ENCODE measurements at regions not wholly inside any gene's neighbourhood (a gene's known extent, or its start where the extent isn't known, plus 50 kb on each side); places are given as distances from the start of the nearest gene placed in this dataset.

- TF ChIP-seq CTCF (IDR thresholded peaks at IDR 0.05): no peak
- Histone ChIP-seq H3K9me3 (no peaks in the 10 kb centered on the region), H3K36me3 (no peaks in the 10 kb centered on the region), H3K27ac (no peak overlapping the region), H3K4me1 (no peaks in the 10 kb centered on the region), H3K27me3 (no peaks in the 10 kb centered on the region), H3K4me3 (no peak overlapping the region), H3K9ac (ENCODE audit: low read depth in 2 of 2, low read length in 2 of 2) (no peak overlapping the region)
- intact Hi-C loops (cut with DNase I): no loop called here
- DNase-seq: no peak
These were observed 144.0 kb downstream of the SEC23A start for GRCh38 chr14:38959021-38959420.

DNA sequence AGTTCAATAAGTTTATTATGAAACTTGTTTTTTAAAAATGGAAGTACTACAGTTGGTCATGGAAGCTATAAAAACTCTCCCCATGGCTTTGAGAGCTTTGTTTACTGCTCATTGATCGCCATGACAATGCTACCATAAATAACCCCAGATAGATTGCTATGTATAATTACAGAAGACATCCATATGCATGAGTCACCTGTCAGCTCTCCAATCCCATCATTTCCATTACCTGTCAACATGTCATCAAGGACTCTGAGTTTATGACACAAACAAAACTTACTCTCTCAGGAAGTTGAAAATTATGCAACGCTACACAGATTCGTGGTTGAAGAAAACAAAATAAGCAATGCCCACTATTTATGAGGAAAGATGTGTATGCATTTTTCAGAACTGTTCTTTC, 144.4 kb downstream of the SEC23A start:
- H3K4me1 ChIP-seq: no peaks in the 10 kb centered on the region
- no peaks in the 10 kb centered on the region for H3K27me3 ChIP-seq
- intact Hi-C loops (cut with DNase I): no loop called here
- H3K9me3 ChIP-seq: no peaks in the 10 kb centered on the region
- no peak overlapping the region for H3K27ac ChIP-seq
- no peak for DNase-seq
- TF ChIP-seq CTCF (IDR thresholded peaks at IDR 0.05): no peak
- no peak overlapping the region for H3K4me3 ChIP-seq
- no peak overlapping the region for H3K9ac ChIP-seq (ENCODE audit: low read depth in 2 of 2, low read length in 2 of 2)
- no peaks in the 10 kb centered on the region for H3K36me3 ChIP-seq

DNA sequence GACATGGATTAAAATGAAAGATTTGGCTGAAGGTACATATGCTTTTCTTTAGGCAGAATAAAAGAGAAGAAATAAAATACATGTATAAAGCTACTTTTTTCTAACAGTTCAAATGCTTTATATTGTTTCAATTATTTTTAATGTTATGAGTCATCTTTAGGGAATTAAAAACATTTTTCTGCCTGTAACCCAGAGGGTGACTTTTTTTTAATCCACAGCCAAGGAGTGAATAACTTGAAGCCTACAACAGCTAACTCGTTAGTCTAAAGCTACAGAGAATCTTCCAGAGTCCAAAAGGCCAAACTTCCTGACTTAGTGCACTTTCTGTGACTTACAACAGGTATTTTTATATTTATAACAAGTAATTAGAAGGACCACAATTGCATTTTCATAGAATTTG, 151.6 kb downstream of the SEC23A start:
- Histone ChIP-seq H3K36me3 (no peaks in the 10 kb centered on the region), H3K9ac (ENCODE audit: low read depth in 2 of 2, low read length in 2 of 2) (no peak overlapping the region), H3K27me3 (no peaks in the 10 kb centered on the region), H3K4me1 (no peaks in the 10 kb centered on the region), H3K27ac (no peak overlapping the region), H3K4me3 (no peak overlapping the region), H3K9me3 (no peaks in the 10 kb centered on the region)
- DNase-seq: no peak
- TF ChIP-seq CTCF (IDR thresholded peaks at IDR 0.05): no peak
- intact Hi-C loops (cut with DNase I): no loop called here

DNA sequence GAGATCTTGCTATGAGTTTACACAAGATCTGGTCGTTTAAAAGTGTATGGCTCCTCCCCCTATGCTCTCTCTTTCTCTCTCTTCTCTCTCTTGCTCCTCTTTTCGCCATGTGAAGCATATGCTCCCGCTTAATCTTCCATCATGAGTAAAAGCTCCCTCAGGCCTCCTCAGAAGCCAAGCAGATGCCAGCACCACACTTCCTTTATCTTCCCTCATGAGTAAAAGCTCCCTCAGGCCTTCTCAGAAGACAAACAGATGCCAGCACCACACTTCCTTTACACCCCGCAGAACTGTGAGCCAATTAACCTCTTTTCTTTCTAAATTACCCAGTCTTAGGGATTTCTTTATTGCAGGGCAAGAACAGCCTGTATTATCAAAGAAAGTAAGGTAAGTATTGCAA, 152.4 kb downstream of the SEC23A start:
- Histone ChIP-seq H3K27me3 (no peaks in the 10 kb centered on the region), H3K4me1 (no peaks in the 10 kb centered on the region), H3K9me3 (no peaks in the 10 kb centered on the region), H3K27ac (no peak overlapping the region), H3K9ac (ENCODE audit: low read depth in 2 of 2, low read length in 2 of 2) (no peak overlapping the region), H3K36me3 (no peaks in the 10 kb centered on the region), H3K4me3 (no peak overlapping the region)
- no peak for TF ChIP-seq CTCF (IDR thresholded peaks at IDR 0.05)
- DNase-seq: no peak
- intact Hi-C loops (cut with DNase I): no loop called here

GRCh38 chr14:38948576-38948975, 154.5 kb downstream of the SEC23A start:
- intact Hi-C loops (cut with DNase I): no loop called here
- no peak overlapping the region for H3K9ac ChIP-seq (ENCODE audit: low read depth in 2 of 2, low read length in 2 of 2)
- DNase-seq: no peak
- H3K9me3 ChIP-seq: no peaks in the 10 kb centered on the region
- H3K4me1 ChIP-seq: no peaks in the 10 kb centered on the region
- H3K27me3 ChIP-seq: no peaks in the 10 kb centered on the region
- TF ChIP-seq CTCF (IDR thresholded peaks at IDR 0.05): no peak
- no peaks in the 10 kb centered on the region for H3K36me3 ChIP-seq
- no peak overlapping the region for H3K27ac ChIP-seq
- H3K4me3 ChIP-seq: no peak overlapping the region

DNA sequence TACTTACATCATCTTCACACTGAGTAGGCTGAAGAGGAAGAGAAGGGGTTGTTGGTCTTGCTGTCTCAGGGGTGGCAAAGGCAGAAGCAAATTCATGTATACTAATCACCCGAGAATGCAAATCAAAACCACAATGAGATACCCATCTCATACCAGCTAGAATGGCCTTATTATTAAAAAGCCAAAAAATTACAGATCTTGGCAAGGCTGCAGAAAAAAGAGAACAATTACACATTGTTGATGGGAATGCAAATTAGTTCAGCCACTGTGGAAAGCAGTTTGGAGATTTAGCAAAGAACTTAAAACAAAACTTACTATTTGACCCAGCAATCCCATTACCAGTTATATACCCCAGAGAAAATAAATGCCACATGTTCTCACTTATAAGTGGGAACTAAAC, 154.9 kb downstream of the SEC23A start:
- no peaks in the 10 kb centered on the region for H3K36me3 ChIP-seq
- no peaks in the 10 kb centered on the region for H3K27me3 ChIP-seq
- no peaks in the 10 kb centered on the region for H3K9me3 ChIP-seq
- no peak overlapping the region for H3K4me3 ChIP-seq
- no peak for TF ChIP-seq CTCF (IDR thresholded peaks at IDR 0.05)
- DNase-seq: no peak
- H3K9ac ChIP-seq (ENCODE audit: low read depth in 2 of 2, low read length in 2 of 2): no peak overlapping the region
- no peaks in the 10 kb centered on the region for H3K4me1 ChIP-seq
- H3K27ac ChIP-seq: no peak overlapping the region
- intact Hi-C loops (cut with DNase I): no loop called here
